DND-41 (cell line): ENCODE measurements at regions not wholly inside any gene's neighbourhood (a gene's known extent, or its start where the extent isn't known, plus 50 kb on each side); places are given as distances from the start of the nearest gene placed in this dataset.

Experiments used
- ATAC-seq: fragments of 200-7000 bp; cut with Tn5 transposase; 3 replicates; pipeline ENCODE4 v1.9.1; 2021; ENCODE audit warnings: low read depth; ENCODE audit not compliant: insufficient read depth
- DNase-seq: peaks from one replicate; pipeline ENCODE4 v3.0.0-alpha.2; 2020
- H2AFZ ChIP-seq: 2 replicates; pipeline ENCODE4 v1.6.0; 2012; ENCODE audit warnings: low read depth, low read length
- H3K27ac ChIP-seq: 2 replicates; pipeline ENCODE4 v1.5.1; 2012; ENCODE audit warnings: low read length, inconsistent platforms
- H3K27me3 ChIP-seq: fragments of 200-600 bp; sonication (generic); 2 replicates; pipeline ENCODE4 v1.6.0; 2012; ENCODE audit warnings: low read length, mild to moderate bottlenecking, inconsistent platforms; ENCODE audit not compliant: insufficient read depth, poor library complexity
- H3K36me3 ChIP-seq: 2 replicates; pipeline ENCODE4 v1.5.1; 2012; ENCODE audit warnings: low read length, inconsistent platforms; ENCODE audit not compliant: insufficient read depth
- H3K4me1 ChIP-seq: 2 replicates; pipeline ENCODE4 v1.5.1; 2012; ENCODE audit warnings: mild to moderate bottlenecking, low read length; ENCODE audit not compliant: insufficient read depth
- H3K4me2 ChIP-seq: 2 replicates; pipeline ENCODE4 v1.6.0; 2012; ENCODE audit warnings: mild to moderate bottlenecking, moderate library complexity, low read length, inconsistent platforms; ENCODE audit not compliant: insufficient read depth
- H3K4me3 ChIP-seq, 2 experiments: fragments of 200-600 bp in 1 of 2; shearing (Covaris generic) in 1 of 2; 2 replicates each; pipeline ENCODE4 v1.5.1; 2012 to 2016; ENCODE audit warnings: inconsistent platforms in 2 of 2, low read length in 2 of 2, mild to moderate bottlenecking in 2 of 2, low read depth in 1 of 2, moderate library complexity in 1 of 2
- H3K79me2 ChIP-seq: 2 replicates; pipeline ENCODE4 v1.6.0; 2012; ENCODE audit warnings: low read length, inconsistent platforms; ENCODE audit not compliant: insufficient read depth
- H3K9ac ChIP-seq: 2 replicates; pipeline ENCODE4 v1.6.0; 2012; ENCODE audit warnings: low read depth, mild to moderate bottlenecking, inconsistent platforms, low read length, moderate library complexity
- H3K9me3 ChIP-seq: 2 replicates; pipeline ENCODE4 v1.5.1; 2012; ENCODE audit warnings: low read length, moderate library complexity, mild to moderate bottlenecking, inconsistent platforms; ENCODE audit not compliant: insufficient read depth, severe bottlenecking
- H4K20me1 ChIP-seq: 2 replicates; pipeline ENCODE4 v1.6.0; 2012; ENCODE audit warnings: low read length; ENCODE audit not compliant: insufficient read depth
- CTCF ChIP-seq: IDR thresholded peaks from 2 replicates; pipeline ENCODE4 v1.5.1; 2012; ENCODE audit warnings: borderline replicate concordance, low read length, moderate library complexity, mild to moderate bottlenecking; ENCODE audit not compliant: poor library complexity, severe bottlenecking; ENCODE audit errors: extremely low read depth
- EZH2 ChIP-seq: IDR thresholded peaks from 3 replicates; pipeline ENCODE4 v1.6.1; 2012; ENCODE audit warnings: borderline replicate concordance, low read depth, mild to moderate bottlenecking, moderate library complexity, low read length, inconsistent platforms; ENCODE audit not compliant: severe bottlenecking

- no peak for DNase-seq
- no peaks in the 10 kb centered on the region for H4K20me1 ChIP-seq
- no peak overlapping the region for H2AFZ ChIP-seq
- H3K27me3 ChIP-seq: no peaks in the 10 kb centered on the region
- no peaks in the 10 kb centered on the region for H3K4me1 ChIP-seq
- ATAC-seq: no peak
- H3K4me3 ChIP-seq: no peak overlapping the region
- H3K9me3 ChIP-seq: no peaks in the 10 kb centered on the region
- TF ChIP-seq CTCF (no peak), EZH2 (no peak)
- no peak overlapping the region for H3K27ac ChIP-seq
- H3K36me3 ChIP-seq: no peaks in the 10 kb centered on the region
- H3K9ac ChIP-seq: no peak overlapping the region
- H3K79me2 ChIP-seq: no peaks in the 10 kb centered on the region
- H3K4me2 ChIP-seq: no peak overlapping the region
Measured at GRCh38 chr2:235384624-235385023, 109.2 kb upstream of the AGAP1 start.

GRCh38 chr2:235389626-235390025, 104.2 kb upstream of the AGAP1 start:
- no peak overlapping the region for H3K27ac ChIP-seq
- H4K20me1 ChIP-seq: no peaks in the 10 kb centered on the region
- DNase-seq (no peak), ATAC-seq (no peak)
- H3K27me3 ChIP-seq: no peaks in the 10 kb centered on the region
- H3K4me3 ChIP-seq: no peak overlapping the region
- no peaks in the 10 kb centered on the region for H3K36me3 ChIP-seq
- peaks cover 13% of the 10 kb centered on the region for H3K4me1 ChIP-seq
- no peaks in the 10 kb centered on the region for H3K9me3 ChIP-seq
- TF ChIP-seq CTCF: no peak
- no peak for TF ChIP-seq EZH2
- H3K4me2 ChIP-seq: no peak overlapping the region
- no peak overlapping the region for H3K9ac ChIP-seq
- no peak overlapping the region for H2AFZ ChIP-seq
- H3K79me2 ChIP-seq: no peaks in the 10 kb centered on the region

GRCh38 chr2:235390108-235390815, 103.6 kb upstream of the AGAP1 start:
- H3K4me1 ChIP-seq: peaks cover 13% of the 10 kb centered on the region
- no peaks in the 10 kb centered on the region for H3K79me2 ChIP-seq
- H3K36me3 ChIP-seq: no peaks in the 10 kb centered on the region
- TF ChIP-seq EZH2 (no peak), CTCF (no peak)
- DNase-seq (peak; percentile 83), ATAC-seq (peak; percentile 99)
- no peak overlapping the region for H3K4me3 ChIP-seq
- no peak overlapping the region for H3K9ac ChIP-seq
- H3K27me3 ChIP-seq: peaks cover 2% of the 10 kb centered on the region
- H2AFZ ChIP-seq: peak overlapping the region; percentile 40
- H4K20me1 ChIP-seq: no peaks in the 10 kb centered on the region
- H3K9me3 ChIP-seq: no peaks in the 10 kb centered on the region
- no peak overlapping the region for H3K27ac ChIP-seq
- peak overlapping the region; percentile 38; the same call in 1 of the 2 replicates for H3K4me2 ChIP-seq
